ENCODE measurements at regions not wholly inside any gene's neighbourhood (a gene's known extent, or its start where the extent isn't known, plus 50 kb on each side); places are given as distances from the start of the nearest gene placed in this dataset.
A peak's percentile ranks its signal among the peaks of the same experiment; 100 is the strongest.

- no peak for TF ChIP-seq CTCF (IDR thresholded peaks at IDR 0.05; ENCODE audit: borderline replicate concordance, control extremely low read depth, extremely low read depth, insufficient read depth, missing control alignments)
- in situ Hi-C loops (cut with MboI; ENCODE audit: low sequenced_read_pairs, unreplicated experiment): no loop called here
- no peak for DNase-seq (ENCODE audit: low spot score)
Measured at GRCh38 chr3:124206225-124207055, 214.5 kb upstream of the ROPN1 start.

- in situ Hi-C loops (cut with MboI; ENCODE audit: low sequenced_read_pairs, unreplicated experiment): no loop called here
- DNase-seq (ENCODE audit: low spot score): no peak
- no peak for TF ChIP-seq CTCF (IDR thresholded peaks at IDR 0.05; ENCODE audit: borderline replicate concordance, control extremely low read depth, extremely low read depth, insufficient read depth, missing control alignments)
Measured at GRCh38 chr3:124207077-124207476, 215.2 kb upstream of the ROPN1 start.

- DNase-seq (ENCODE audit: low spot score): peak; percentile 17
- TF ChIP-seq CTCF (IDR thresholded peaks at IDR 0.05; ENCODE audit: borderline replicate concordance, control extremely low read depth, extremely low read depth, insufficient read depth, missing control alignments): no peak
Measured at GRCh38 chr3:124207873-124208485, 216.1 kb upstream of the ROPN1 start.

GRCh38 chr3:124209426-124209825, 217.5 kb upstream of the ROPN1 start:
- TF ChIP-seq CTCF (IDR thresholded peaks at IDR 0.05; ENCODE audit: borderline replicate concordance, control extremely low read depth, extremely low read depth, insufficient read depth, missing control alignments): no peak
- in situ Hi-C loops (cut with MboI; ENCODE audit: low sequenced_read_pairs, unreplicated experiment): no loop called here
- DNase-seq (ENCODE audit: low spot score): no peak

More at GRCh38 chr3:124207873-124208485, 216.1 kb upstream of the ROPN1 start:
- in situ Hi-C loops (cut with MboI; ENCODE audit: low sequenced_read_pairs, unreplicated experiment): no loop called here

GRCh38 chr3:124210899-124211298, 219.0 kb upstream of the ROPN1 start:
- in situ Hi-C loops (cut with MboI; ENCODE audit: low sequenced_read_pairs, unreplicated experiment): no loop called here
- no peak for DNase-seq (ENCODE audit: low spot score)
- no peak for TF ChIP-seq CTCF (IDR thresholded peaks at IDR 0.05; ENCODE audit: borderline replicate concordance, control extremely low read depth, extremely low read depth, insufficient read depth, missing control alignments)

GRCh38 chr3:124213641-124214040, 221.7 kb upstream of the ROPN1 start:
- no peak for DNase-seq (ENCODE audit: low spot score)
- TF ChIP-seq CTCF (IDR thresholded peaks at IDR 0.05; ENCODE audit: borderline replicate concordance, control extremely low read depth, extremely low read depth, insufficient read depth, missing control alignments): no peak
- in situ Hi-C loops (cut with MboI; ENCODE audit: low sequenced_read_pairs, unreplicated experiment): no loop called here

Data from GM13976 (cell line).